ENCODE measurements at regions not wholly inside any gene's neighbourhood (a gene's known extent, or its start where the extent isn't known, plus 50 kb on each side); places are given as distances from the start of the nearest gene placed in this dataset.

DNA sequence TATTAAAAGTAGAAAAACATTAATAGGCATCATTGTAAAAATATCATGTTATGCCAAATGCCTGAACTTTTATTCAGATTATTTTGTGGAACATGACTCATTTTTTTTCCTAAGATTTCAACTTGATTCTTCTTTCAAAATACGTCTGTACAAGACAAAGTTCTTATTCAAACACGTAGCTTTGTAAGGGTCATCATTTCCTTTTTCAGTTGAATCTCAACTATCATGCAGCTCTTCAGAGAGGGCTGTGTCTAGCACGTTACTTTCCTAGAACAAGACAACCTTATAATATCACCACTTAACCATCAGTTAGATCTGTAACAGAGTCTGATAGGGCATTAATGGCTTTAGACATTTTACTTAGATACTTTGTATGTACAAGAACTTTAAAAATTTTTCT lies 608.9 kb downstream of the AMY1C start:
- TF ChIP-seq, protein P1, sequence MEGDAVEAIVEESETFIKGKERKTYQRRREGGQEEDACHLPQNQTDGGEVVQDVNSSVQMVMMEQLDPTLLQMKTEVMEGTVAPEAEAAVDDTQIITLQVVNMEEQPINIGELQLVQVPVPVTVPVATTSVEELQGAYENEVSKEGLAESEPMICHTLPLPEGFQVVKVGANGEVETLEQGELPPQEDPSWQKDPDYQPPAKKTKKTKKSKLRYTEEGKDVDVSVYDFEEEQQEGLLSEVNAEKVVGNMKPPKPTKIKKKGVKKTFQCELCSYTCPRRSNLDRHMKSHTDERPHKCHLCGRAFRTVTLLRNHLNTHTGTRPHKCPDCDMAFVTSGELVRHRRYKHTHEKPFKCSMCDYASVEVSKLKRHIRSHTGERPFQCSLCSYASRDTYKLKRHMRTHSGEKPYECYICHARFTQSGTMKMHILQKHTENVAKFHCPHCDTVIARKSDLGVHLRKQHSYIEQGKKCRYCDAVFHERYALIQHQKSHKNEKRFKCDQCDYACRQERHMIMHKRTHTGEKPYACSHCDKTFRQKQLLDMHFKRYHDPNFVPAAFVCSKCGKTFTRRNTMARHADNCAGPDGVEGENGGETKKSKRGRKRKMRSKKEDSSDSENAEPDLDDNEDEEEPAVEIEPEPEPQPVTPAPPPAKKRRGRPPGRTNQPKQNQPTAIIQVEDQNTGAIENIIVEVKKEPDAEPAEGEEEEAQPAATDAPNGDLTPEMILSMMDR (IDR thresholded peaks at IDR 0.05; ENCODE audit: unreplicated experiment), result no peak
- H3K4me1 Mint-ChIP-seq (ENCODE audit: low read depth), result no peaks in the 10 kb centered on the region
- DNase-seq (ENCODE audit: low spot score, unreplicated experiment), result no peak
- no peaks in the 10 kb centered on the region for H3K27me3 Mint-ChIP-seq
- H3K27ac Mint-ChIP-seq, result no peak overlapping the region
- no peaks in the 10 kb centered on the region for H3K9me3 Mint-ChIP-seq (ENCODE audit: low read depth)
- no peaks in the 10 kb centered on the region for H3K36me3 Mint-ChIP-seq (ENCODE audit: insufficient read depth)
- H3K4me3 Mint-ChIP-seq (ENCODE audit: low read depth), result no peak overlapping the region

DNA sequence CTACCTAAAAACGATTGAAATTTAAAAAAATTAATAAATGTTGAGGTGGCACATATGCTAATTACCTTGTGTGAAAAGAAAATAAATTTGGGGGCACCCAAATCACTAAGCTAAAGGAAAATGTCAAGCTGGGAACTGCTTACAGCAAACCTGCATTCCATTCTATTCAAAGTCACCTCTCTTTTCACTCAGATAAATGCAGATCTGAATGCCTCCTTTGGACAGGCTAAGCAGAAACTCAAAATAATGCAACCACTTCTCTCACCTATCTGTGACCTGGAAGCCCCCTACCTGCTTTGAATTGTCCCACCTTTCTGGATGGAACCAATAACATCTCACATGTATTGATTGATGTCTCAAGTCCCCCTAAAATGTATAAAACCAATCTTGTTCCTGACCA lies 628.7 kb downstream of the AMY1C start:
- Mint-ChIP-seq H3K36me3 (ENCODE audit: insufficient read depth) (no peaks in the 10 kb centered on the region), H3K27ac (no peak overlapping the region), H3K4me1 (ENCODE audit: low read depth) (no peaks in the 10 kb centered on the region), H3K9me3 (ENCODE audit: low read depth) (peaks cover 13% of the 10 kb centered on the region), H3K4me3 (ENCODE audit: low read depth) (no peak overlapping the region), H3K27me3 (no peaks in the 10 kb centered on the region)
- no peak for DNase-seq (ENCODE audit: low spot score, unreplicated experiment)
- TF ChIP-seq, protein P1 (IDR thresholded peaks at IDR 0.05; ENCODE audit: unreplicated experiment), result no peak

DNA sequence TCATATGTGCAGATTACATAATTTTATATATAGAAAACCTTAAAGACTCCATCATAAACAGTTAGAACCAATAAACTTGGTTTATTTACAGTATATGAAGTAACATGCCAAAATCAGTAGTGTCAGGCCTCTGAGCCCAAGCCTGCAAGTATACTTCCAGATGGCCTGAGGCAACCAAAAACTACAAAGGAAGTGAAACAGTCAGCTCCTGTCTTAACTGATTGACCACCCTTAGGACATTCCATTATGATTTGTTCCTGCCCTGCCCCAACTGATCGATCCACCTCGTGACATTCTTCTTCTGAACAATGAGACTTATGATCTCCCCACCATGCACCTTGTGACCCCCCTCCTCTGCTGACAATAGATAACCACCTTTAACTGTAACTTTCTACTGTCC lies 630.3 kb downstream of the AMY1C start:
- TF ChIP-seq, protein P1 (IDR thresholded peaks at IDR 0.05; ENCODE audit: unreplicated experiment), result no peak
- Mint-ChIP-seq H3K27me3 (no peaks in the 10 kb centered on the region), H3K36me3 (ENCODE audit: insufficient read depth) (no peaks in the 10 kb centered on the region), H3K4me3 (ENCODE audit: low read depth) (no peak overlapping the region), H3K9me3 (ENCODE audit: low read depth) (peaks cover 9% of the 10 kb centered on the region), H3K27ac (no peak overlapping the region), H3K4me1 (ENCODE audit: low read depth) (no peaks in the 10 kb centered on the region)
- no peak for DNase-seq (ENCODE audit: low spot score, unreplicated experiment)

DNA sequence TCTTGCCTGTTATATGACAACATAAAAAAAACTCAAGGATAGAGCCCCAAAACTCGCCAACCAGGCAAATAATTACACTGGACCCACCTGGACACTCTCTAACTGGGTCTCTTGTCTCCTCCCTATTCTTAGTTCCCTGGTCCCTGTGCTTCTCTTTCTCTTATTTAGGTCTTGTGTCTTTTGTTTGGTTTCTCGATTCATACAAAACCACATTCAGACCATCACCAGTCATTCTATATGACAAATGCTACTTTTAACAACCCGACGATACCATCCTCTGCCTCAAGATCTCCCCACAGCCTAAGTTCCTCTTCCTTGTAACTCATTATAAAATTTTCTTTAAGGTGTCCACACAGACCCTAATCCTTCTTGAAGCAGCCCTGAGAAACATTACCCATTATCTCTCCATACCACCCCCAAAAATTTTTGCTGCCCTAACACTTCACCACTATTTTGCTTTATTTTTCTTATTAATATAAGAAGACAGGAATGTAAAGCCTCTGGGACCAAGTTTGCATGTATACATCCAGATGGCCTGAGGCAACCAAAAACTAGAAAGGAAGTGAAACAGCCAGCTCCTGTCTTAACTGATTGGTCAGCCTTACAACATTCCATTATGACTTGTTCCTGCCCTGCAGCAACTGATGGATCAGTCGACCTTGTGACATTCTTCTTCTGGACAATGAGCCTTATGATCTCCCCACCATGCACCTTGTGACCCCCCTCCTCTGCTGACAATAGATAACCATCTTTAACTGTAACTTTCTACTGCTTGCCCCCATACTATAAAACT lies 638.2 kb downstream of the AMY1C start:
- Mint-ChIP-seq H3K36me3 (ENCODE audit: insufficient read depth) (no peaks in the 10 kb centered on the region), H3K4me3 (ENCODE audit: low read depth) (no peak overlapping the region), H3K4me1 (ENCODE audit: low read depth) (no peaks in the 10 kb centered on the region), H3K27ac (no peak overlapping the region), H3K27me3 (no peaks in the 10 kb centered on the region), H3K9me3 (ENCODE audit: low read depth) (no peaks in the 10 kb centered on the region)
- TF ChIP-seq, protein P1 (IDR thresholded peaks at IDR 0.05; ENCODE audit: unreplicated experiment), result no peak
- DNase-seq (ENCODE audit: low spot score, unreplicated experiment), result no peak

DNA sequence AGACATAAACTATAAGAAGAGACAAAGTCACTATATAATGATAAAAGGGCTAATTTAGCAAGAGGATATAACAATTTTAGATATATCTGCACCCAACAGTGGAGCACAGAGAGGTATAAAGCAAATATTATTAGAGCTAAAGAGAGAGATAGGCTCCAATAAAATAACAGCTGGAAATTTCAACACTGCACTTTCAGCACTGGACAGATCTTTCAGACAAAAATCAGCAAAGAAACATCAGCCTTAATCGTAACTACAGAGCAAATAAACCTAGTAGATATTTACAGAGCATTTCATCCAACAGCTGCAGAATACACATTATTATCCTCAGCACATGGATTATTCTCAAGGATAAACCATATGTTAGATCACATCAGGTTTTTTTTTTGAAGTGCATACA lies 642.9 kb downstream of the AMY1C start:
- Mint-ChIP-seq H3K4me1 (ENCODE audit: low read depth) (no peaks in the 10 kb centered on the region), H3K4me3 (ENCODE audit: low read depth) (no peak overlapping the region), H3K36me3 (ENCODE audit: insufficient read depth) (no peaks in the 10 kb centered on the region), H3K9me3 (ENCODE audit: low read depth) (no peaks in the 10 kb centered on the region), H3K27ac (no peak overlapping the region), H3K27me3 (no peaks in the 10 kb centered on the region)
- no peak for DNase-seq (ENCODE audit: low spot score, unreplicated experiment)
- TF ChIP-seq, protein P1 (IDR thresholded peaks at IDR 0.05; ENCODE audit: unreplicated experiment), result no peak

Measured in progenitor cell of endocrine pancreas (in vitro differentiated cells).